ENCODE measurements at regions not wholly inside any gene's neighbourhood (a gene's known extent, or its start where the extent isn't known, plus 50 kb on each side); places are given as distances from the start of the nearest gene placed in this dataset.
"Not testable (repeated sequence)": the region's sequence is repeated elsewhere in the genome, so short reads cannot be mapped to it uniquely, and the experiment has no call there.

- Histone ChIP-seq H3K27me3 (ENCODE audit: insufficient read depth, low read length) (no peaks in the 10 kb centered on the region), H2AFZ (ENCODE audit: low read depth, low read length) (no peak overlapping the region), H3K4me3 (ENCODE audit: low read length) (no peak overlapping the region), H3K36me3 (ENCODE audit: insufficient read depth, low read length) (no peaks in the 10 kb centered on the region), H3K9me3 (ENCODE audit: low read length) (peaks cover 3% of the 10 kb centered on the region), H3K4me1 (ENCODE audit: insufficient read depth, low read length) (peaks cover 12% of the 10 kb centered on the region)
These were observed 130.9 kb upstream of the ITGA6 start for GRCh38 chr2:172296267-172297046.

DNA sequence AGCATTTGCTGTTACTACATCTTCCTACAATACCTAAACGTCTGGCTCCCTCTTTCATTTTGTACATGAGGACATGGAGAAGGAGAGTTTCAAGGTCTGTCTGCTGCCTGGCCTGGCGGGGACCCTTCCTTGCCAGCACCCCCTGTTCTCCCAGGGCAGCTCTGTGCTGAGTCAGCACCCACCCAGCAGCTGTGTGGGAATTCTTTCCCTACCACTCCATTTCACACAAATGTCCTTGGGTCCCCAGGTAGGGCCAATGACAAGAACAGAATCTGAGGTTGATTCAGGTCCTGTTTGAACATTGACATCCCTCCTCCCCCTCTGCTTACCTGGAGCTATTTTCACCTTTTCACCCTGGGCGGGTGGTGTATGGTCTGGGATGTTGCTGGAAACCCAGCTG, 129.9 kb upstream of the ITGA6 start:
- H3K4me3 ChIP-seq (ENCODE audit: low read length), result no peak overlapping the region
- peaks cover 12% of the 10 kb centered on the region for H3K4me1 ChIP-seq (ENCODE audit: insufficient read depth, low read length)
- no peaks in the 10 kb centered on the region for H3K36me3 ChIP-seq (ENCODE audit: insufficient read depth, low read length)
- no peaks in the 10 kb centered on the region for H3K27me3 ChIP-seq (ENCODE audit: insufficient read depth, low read length)
- H2AFZ ChIP-seq (ENCODE audit: low read depth, low read length), result no peak overlapping the region
- H3K9me3 ChIP-seq (ENCODE audit: low read length), result no peaks in the 10 kb centered on the region

DNA sequence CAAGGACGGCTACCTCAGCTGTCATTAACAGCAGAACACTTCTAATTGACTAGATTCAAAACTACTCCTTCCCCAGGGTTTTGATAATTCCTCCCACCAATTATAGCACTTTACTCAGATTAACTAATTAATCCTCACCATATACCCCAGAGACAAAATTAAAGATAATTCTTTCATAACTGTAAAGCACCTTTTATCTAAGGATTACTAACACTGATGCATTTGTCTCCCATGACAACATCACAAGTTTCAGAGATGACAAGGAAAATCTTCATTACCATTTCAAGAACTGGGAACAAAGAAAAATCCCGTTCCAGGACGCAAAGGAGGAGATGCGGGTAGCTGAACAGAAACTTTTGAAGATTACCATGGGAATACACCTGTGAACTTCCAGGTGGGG, 129.4 kb upstream of the ITGA6 start:
- no peaks in the 10 kb centered on the region for H3K9me3 ChIP-seq (ENCODE audit: low read length)
- no peaks in the 10 kb centered on the region for H3K27me3 ChIP-seq (ENCODE audit: insufficient read depth, low read length)
- no peak overlapping the region for H2AFZ ChIP-seq (ENCODE audit: low read depth, low read length)
- no peaks in the 10 kb centered on the region for H3K36me3 ChIP-seq (ENCODE audit: insufficient read depth, low read length)
- peaks cover 12% of the 10 kb centered on the region for H3K4me1 ChIP-seq (ENCODE audit: insufficient read depth, low read length)
- H3K4me3 ChIP-seq (ENCODE audit: low read length), result no peak overlapping the region

DNA sequence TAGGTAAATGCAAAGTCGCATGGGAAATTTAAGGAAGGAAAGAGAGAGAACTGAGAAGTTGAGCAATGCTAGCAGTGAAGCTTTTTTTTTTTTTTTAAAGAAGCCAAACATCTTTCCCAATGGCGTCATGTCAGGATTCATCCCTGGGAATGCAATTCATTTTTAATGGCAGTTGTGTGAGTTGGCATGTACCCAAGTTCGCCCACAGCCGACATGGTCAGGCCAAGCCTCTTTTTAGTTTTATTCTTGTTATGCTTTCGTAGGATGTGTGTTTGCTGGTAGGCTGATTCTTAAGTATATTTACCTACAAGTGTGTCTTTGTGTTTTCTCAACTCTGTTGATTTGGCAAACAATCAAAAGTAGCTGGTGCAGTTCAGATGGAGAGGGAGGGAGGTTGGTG, 127.6 kb upstream of the ITGA6 start:
- no peak overlapping the region for H2AFZ ChIP-seq (ENCODE audit: low read depth, low read length)
- no peak overlapping the region for H3K4me3 ChIP-seq (ENCODE audit: low read length)

GRCh38 chr2:172300851-172301250, 126.5 kb upstream of the ITGA6 start:
- Histone ChIP-seq H3K9me3 (ENCODE audit: low read length) (no peaks in the 10 kb centered on the region), H3K27me3 (ENCODE audit: insufficient read depth, low read length) (no peaks in the 10 kb centered on the region)

More for the DNA sequence above, 127.6 kb upstream of the ITGA6 start:
- Histone ChIP-seq H3K4me1 (ENCODE audit: insufficient read depth, low read length) (peaks cover 12% of the 10 kb centered on the region), H3K36me3 (ENCODE audit: insufficient read depth, low read length) (no peaks in the 10 kb centered on the region), H3K9me3 (ENCODE audit: low read length) (no peaks in the 10 kb centered on the region), H3K27me3 (ENCODE audit: insufficient read depth, low read length) (no peaks in the 10 kb centered on the region)

GRCh38 chr2:172305066-172305465, 122.3 kb upstream of the ITGA6 start:
- Histone ChIP-seq H3K36me3 (ENCODE audit: insufficient read depth, low read length) (no peaks in the 10 kb centered on the region), H3K4me3 (ENCODE audit: low read length) (no peak overlapping the region), H3K4me1 (ENCODE audit: insufficient read depth, low read length) (no peaks in the 10 kb centered on the region), H3K9me3 (ENCODE audit: low read length) (no peaks in the 10 kb centered on the region), H3K27me3 (ENCODE audit: insufficient read depth, low read length) (no peaks in the 10 kb centered on the region), H2AFZ (ENCODE audit: low read depth, low read length) (no peak overlapping the region)

More at GRCh38 chr2:172300851-172301250, 126.5 kb upstream of the ITGA6 start:
- Histone ChIP-seq H3K36me3 (ENCODE audit: insufficient read depth, low read length) (no peaks in the 10 kb centered on the region), H3K4me1 (ENCODE audit: insufficient read depth, low read length) (peaks cover 12% of the 10 kb centered on the region), H3K4me3 (ENCODE audit: low read length) (no peak overlapping the region), H2AFZ (ENCODE audit: low read depth, low read length) (no peak overlapping the region)

DNA sequence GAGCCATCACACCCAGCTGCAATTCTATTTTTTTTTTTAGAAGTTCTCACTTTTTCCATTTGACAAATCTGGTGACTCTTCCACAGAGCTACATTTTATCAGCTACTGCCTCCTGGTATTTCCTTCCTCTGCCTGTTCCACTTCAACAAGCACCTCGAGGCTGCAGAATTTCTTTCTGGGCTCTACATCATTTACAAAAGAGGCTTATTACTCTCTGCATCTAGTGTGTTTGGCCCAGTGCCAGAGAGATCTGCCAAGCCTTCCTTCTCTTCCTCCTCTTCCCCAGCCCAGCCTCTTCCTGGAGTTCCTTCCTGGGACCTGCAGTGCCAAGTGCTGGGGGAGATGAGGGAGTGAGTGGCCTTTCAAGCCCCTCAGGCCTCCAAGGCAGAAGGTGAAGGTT, 119.6 kb upstream of the ITGA6 start:
- no peaks in the 10 kb centered on the region for H3K27me3 ChIP-seq (ENCODE audit: insufficient read depth, low read length)
- no peaks in the 10 kb centered on the region for H3K36me3 ChIP-seq (ENCODE audit: insufficient read depth, low read length)
- no peaks in the 10 kb centered on the region for H3K4me1 ChIP-seq (ENCODE audit: insufficient read depth, low read length)
- H3K4me3 ChIP-seq (ENCODE audit: low read length), result no peak overlapping the region
- no peak overlapping the region for H2AFZ ChIP-seq (ENCODE audit: low read depth, low read length)
- H3K9me3 ChIP-seq (ENCODE audit: low read length), result no peaks in the 10 kb centered on the region

DNA sequence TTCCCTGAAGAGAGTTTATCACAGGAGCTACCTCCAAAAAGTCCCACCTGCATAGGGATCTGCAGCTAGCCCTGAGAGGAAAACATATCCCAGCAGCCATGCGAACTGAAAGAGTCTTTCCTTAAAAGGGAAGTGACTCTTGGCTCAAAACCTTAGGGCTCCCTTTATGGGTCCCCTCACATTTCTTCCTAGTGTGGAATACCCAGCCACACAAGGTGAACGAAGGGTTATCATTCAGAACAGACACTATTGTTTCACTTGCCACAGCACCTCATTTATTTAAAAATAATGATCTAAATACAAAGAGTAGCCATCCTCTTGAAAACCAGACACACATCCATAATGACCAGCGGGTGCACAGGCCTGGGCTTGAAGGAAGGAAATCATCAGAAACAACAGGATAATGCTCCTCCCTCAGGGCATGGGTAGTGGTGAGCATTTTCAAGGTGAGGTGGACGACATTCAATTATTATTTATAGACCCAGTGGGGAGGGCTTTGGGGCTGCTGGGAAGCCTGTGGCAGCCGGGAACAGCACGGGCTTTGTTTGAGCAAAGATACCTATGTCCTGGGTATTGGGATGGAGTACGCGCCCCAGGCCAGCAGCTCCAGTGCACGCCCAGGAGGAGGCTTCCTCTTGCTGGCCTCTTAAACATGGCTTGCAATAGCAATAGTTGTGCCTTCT, 119.0 kb upstream of the ITGA6 start:
- Histone ChIP-seq H3K36me3 (ENCODE audit: insufficient read depth, low read length) (no peaks in the 10 kb centered on the region), H2AFZ (ENCODE audit: low read depth, low read length) (no peak overlapping the region), H3K4me3 (ENCODE audit: low read length) (no peak overlapping the region), H3K9me3 (ENCODE audit: low read length) (no peaks in the 10 kb centered on the region), H3K27me3 (ENCODE audit: insufficient read depth, low read length) (no peaks in the 10 kb centered on the region), H3K4me1 (ENCODE audit: insufficient read depth, low read length) (no peaks in the 10 kb centered on the region)

GRCh38 chr2:172311921-172312345, 115.5 kb upstream of the ITGA6 start:
- H2AFZ ChIP-seq (ENCODE audit: low read depth, low read length), result no peak overlapping the region
- no peaks in the 10 kb centered on the region for H3K4me1 ChIP-seq (ENCODE audit: insufficient read depth, low read length)
- H3K36me3 ChIP-seq (ENCODE audit: insufficient read depth, low read length), result no peaks in the 10 kb centered on the region
- H3K9me3 ChIP-seq (ENCODE audit: low read length), result no peaks in the 10 kb centered on the region
- no peak overlapping the region for H3K4me3 ChIP-seq (ENCODE audit: low read length)
- H3K27me3 ChIP-seq (ENCODE audit: insufficient read depth, low read length), result no peaks in the 10 kb centered on the region

GRCh38 chr2:172313715-172314341, 113.6 kb upstream of the ITGA6 start:
- H2AFZ ChIP-seq (ENCODE audit: low read depth, low read length), result no peak overlapping the region
- no peaks in the 10 kb centered on the region for H3K36me3 ChIP-seq (ENCODE audit: insufficient read depth, low read length)
- H3K4me1 ChIP-seq (ENCODE audit: insufficient read depth, low read length), result no peaks in the 10 kb centered on the region
- no peak overlapping the region for H3K4me3 ChIP-seq (ENCODE audit: low read length)
- H3K27me3 ChIP-seq (ENCODE audit: insufficient read depth, low read length), result no peaks in the 10 kb centered on the region
- no peaks in the 10 kb centered on the region for H3K9me3 ChIP-seq (ENCODE audit: low read length)

- not testable (repeated sequence) for H3K36me3 ChIP-seq (ENCODE audit: insufficient read depth, low read length); H2AFZ ChIP-seq (ENCODE audit: low read depth, low read length); H3K27me3 ChIP-seq (ENCODE audit: insufficient read depth, low read length); H3K4me3 ChIP-seq (ENCODE audit: low read length); H3K9me3 ChIP-seq (ENCODE audit: low read length); H3K4me1 ChIP-seq (ENCODE audit: insufficient read depth, low read length)
These were observed 112.3 kb upstream of the ITGA6 start for GRCh38 chr2:172315070-172315469.

DNA sequence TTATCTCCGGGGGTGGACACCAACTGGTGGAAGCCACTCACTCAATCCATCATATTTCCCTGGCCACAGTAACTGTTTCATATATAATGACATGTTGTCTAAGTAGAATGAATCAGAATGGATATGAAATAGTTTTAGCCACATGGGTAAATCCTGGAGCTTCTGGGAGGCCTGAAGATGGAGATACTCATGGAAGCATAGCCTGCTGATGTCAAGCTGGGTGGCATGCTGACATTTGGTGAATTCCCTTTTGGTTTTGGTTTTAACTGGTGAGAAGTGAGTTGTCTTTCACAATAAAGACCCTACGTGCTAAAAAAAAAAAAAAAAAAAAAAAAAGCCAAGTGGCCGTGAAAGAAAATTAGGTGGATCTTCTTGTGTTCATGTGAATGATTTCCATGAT, 105.3 kb upstream of the ITGA6 start:
- Histone ChIP-seq H3K9me3 (ENCODE audit: low read length) (no peaks in the 10 kb centered on the region), H3K27me3 (ENCODE audit: insufficient read depth, low read length) (no peaks in the 10 kb centered on the region), H2AFZ (ENCODE audit: low read depth, low read length) (no peak overlapping the region), H3K36me3 (ENCODE audit: insufficient read depth, low read length) (no peaks in the 10 kb centered on the region), H3K4me3 (ENCODE audit: low read length) (no peak overlapping the region), H3K4me1 (ENCODE audit: insufficient read depth, low read length) (peaks cover 16% of the 10 kb centered on the region)

GRCh38 chr2:172323256-172323655, 104.1 kb upstream of the ITGA6 start:
- H2AFZ ChIP-seq (ENCODE audit: low read depth, low read length), result no peak overlapping the region
- no peaks in the 10 kb centered on the region for H3K27me3 ChIP-seq (ENCODE audit: insufficient read depth, low read length)
- H3K4me3 ChIP-seq (ENCODE audit: low read length), result no peak overlapping the region
- peaks cover 16% of the 10 kb centered on the region for H3K4me1 ChIP-seq (ENCODE audit: insufficient read depth, low read length)
- H3K36me3 ChIP-seq (ENCODE audit: insufficient read depth, low read length), result no peaks in the 10 kb centered on the region
- H3K9me3 ChIP-seq (ENCODE audit: low read length), result no peaks in the 10 kb centered on the region
